ENCODE measurements at regions not wholly inside any gene's neighbourhood (a gene's known extent, or its start where the extent isn't known, plus 50 kb on each side); places are given as distances from the start of the nearest gene placed in this dataset.
"Not testable (repeated sequence)": the region's sequence is repeated elsewhere in the genome, so short reads cannot be mapped to it uniquely, and the experiment has no call there.

DNA sequence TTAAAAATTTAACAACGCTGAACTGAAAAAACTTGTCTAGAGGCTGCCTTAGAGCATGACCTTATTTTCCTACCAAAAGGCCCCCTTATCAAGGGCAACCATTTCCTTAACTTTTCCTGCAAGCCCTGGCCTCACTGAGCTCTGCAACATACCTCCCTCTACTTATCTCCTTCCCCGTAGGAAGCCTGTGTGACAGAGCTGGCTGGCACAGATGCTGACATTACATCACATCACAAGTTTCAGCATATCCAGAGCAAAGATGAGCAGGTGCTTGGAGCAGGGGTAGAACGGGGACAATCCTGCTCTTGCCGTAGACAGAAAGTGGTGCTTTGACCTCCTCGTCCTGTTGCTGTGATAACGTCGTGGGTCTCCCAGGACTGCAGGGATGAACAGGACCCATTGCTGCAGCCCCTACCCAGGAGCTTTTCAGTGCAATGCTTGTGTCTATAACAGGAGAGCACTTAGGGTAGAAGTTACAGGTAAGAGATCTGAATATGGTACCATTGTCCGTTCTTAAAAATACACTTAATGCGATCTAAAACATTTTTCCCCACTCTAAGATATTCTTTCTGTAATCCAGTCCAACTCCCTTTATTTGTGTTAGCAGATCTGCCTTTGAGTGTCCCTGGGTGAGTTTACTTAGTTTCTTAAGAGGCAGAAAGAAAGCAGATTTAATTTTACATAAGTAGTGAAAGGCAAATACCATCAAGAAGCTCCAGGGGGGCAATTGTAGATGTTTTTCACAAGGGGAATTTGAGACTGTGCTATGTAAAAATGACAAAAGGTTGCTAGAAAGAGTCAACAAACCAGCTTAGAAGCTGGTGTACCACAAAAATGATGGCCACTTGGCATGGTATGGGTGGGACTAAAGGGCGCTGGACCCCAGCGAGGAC, 101.9 kb upstream of the EFNA5 start:
- no peak for DNase-seq (ENCODE audit: low read depth)

DNA sequence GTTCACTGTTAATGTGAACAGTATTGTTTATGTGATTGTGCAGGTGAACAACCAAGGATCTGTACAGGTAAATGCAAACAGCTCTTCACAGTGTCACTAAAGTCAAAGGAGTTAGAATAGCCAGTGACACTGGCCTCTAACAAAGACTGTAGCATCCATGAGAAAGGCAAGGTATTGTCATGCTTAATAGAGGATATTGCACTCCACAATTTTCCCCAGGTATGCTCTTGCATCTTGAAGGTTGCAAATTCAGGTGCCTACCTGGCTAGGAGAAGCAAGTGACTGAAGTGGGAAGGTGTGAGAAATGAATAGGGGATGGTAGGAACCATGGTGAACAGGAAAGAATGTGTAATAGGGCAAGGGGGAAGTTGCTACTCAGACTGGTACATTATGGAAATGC, 101.2 kb upstream of the EFNA5 start:
- DNase-seq (ENCODE audit: low read depth) = no peak

DNA sequence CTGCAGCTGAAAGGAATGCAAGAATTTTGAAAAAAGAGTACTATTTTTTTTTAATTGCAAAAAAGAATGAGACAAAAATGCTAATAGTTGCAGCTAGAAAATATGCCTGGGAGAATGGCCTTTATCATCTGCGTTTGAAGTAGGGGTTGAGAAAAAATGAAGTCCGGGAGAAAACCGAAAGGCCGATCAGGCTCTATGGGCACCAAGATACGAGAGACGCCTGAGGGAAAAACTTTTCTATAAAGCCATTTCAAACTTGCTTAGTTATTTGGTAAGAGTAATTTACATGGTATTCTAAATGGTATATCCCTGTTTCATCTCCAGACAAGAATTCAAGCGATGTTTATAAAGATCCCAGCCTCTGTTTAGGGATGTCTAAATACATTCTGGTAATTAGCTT, 99.3 kb upstream of the EFNA5 start:
- DNase-seq (ENCODE audit: low read depth) = no peak

DNA sequence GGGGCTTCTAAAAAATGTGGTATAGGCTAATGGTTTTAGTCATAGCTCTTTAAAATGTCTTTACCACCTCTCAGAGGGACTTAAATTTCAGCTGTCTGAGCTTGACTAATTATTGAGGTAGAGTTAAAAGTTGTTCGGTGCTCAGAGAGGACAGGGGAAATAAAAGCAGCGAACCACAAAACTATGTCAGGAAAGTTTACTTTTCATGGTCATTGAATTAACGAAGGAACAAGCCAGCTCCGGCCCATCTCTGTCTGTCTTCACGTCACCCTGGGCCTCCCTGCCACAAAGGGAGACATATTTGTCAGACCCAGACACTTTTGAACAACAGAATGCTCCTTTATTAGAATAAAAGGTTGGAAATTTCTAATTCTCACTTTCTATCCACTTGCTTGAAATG, 98.8 kb upstream of the EFNA5 start:
- no peak for DNase-seq (ENCODE audit: low read depth)

DNA sequence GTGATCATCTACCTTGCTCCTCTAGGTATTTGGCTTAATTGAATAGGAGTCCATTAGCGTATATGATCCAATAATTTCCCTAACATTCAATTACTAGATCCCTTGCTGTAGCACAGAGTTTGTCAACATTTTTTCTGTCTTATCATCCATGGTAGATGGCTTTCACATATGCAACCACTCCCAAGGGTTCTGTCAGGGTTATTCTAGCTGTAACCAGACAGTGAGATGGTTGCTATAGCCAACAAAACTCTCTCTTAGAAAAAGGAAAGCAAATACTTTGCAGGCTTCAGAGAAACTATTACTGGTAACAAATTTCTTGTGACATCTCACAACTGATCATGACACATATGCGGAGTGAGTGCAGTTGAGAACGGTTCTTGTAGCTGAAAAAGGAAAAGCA, 96.2 kb upstream of the EFNA5 start:
- no peak for DNase-seq (ENCODE audit: low read depth)

DNA sequence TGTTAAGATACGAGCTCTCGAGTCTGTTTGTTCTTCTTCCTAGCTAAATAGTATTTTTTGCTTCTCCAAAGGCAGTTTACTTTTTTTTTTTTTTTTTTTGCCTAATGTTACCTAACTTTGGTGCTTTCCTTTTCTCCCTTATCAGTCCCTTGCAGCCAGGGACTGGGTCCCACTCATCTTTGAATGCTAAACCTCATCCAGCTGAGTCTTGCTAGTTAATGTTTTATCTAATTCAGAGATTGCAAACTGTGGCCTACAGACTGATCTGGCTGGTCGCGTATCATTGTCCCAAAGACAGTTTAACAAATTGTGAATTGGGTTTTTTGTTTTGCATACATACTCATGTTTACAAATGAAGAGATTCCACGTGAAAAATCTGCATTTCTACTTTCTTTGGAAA, 95.7 kb upstream of the EFNA5 start:
- no peak for DNase-seq (ENCODE audit: low read depth)

DNA sequence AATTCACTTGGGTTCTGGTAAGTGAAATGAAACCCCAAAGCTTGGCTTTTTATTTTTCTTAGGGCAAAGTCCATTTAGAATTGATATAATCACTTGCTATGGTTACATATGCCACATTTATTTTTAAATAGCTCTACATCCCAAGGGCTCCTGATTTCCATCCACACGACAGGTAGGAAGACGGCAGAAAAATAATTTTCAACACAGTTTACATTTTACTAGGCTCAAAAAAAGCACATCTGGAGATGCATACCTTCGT, 95.0 kb upstream of the EFNA5 start:
- DNase-seq (ENCODE audit: low read depth) = no peak

DNA sequence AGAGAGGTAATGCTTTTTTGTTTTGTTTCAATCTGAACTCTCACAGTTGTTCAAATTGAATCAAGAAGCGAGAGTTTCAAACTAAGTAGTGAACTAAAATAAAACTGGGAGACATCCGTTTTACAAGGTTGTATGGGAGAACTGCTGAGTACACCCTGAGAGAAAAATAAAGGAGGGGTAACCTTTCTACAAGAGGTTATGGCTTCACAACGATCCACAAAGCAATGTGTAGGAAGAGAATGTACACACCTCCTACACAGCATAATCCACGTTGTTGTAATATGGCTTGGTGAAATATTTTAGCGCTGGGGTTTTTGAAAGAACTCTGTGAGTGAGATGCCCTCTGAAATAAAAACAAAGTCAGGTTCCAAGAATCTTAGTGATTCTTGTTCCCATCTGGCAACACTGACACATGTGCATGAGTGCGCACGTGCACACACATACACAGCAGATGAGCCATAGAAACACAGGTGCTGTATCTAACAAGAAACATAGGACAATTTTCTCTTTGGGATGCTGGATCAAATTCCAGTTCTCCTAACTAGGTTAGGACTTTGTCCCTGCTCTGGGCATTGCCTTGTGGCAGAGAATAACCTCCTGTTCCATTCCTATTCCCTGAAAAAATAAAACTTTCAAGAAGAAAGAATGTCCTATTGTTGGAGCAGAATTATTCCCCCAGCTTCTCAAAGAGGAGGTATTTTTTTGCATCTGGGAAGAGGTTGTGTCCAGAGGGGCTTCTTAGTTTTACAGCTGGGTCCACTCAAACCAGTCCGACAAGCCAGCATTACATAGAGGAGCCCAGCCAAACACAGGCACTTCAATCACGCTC, 94.5 kb upstream of the EFNA5 start:
- no peak for DNase-seq (ENCODE audit: low read depth)

DNA sequence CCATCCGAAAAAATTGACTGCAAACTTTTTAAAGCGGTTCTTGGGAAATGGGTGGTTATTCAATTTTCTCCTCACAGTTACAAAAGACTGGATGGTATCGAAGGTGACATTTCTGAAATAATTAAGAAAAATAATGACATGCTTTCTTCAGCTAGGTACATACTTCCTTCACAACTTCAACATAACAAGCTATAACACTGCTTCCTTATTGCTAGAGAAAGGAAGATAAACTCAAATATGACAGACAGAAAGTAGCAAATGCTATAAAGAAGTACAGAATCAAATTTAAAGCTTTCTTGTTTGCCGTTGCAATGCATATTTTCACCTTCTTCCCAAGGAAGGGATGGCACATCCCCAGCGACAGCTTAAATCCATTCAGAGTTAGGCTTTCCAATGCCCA, 93.5 kb upstream of the EFNA5 start:
- no peak for DNase-seq (ENCODE audit: low read depth)

DNA sequence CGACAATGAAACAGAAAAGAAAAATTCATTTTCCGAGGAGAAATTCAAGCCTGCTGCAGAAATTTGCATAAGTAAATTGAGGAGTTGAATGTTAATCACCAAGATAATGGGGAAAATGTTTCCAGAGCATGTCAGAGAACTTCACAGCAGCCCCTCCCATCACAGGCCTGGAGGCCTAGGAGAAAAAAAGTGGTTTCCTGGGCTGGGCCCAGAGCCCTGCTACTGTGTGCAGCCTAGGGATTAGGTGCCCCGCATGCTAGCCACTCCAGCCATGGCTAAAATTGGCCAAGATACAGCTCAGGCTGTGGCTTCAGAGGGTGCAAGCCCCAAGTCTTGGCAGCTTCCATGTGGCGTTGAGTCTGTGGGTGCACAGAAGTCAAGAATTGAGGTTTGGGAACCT, 82.7 kb upstream of the EFNA5 start:
- DNase-seq (ENCODE audit: low read depth) = no peak

DNA sequence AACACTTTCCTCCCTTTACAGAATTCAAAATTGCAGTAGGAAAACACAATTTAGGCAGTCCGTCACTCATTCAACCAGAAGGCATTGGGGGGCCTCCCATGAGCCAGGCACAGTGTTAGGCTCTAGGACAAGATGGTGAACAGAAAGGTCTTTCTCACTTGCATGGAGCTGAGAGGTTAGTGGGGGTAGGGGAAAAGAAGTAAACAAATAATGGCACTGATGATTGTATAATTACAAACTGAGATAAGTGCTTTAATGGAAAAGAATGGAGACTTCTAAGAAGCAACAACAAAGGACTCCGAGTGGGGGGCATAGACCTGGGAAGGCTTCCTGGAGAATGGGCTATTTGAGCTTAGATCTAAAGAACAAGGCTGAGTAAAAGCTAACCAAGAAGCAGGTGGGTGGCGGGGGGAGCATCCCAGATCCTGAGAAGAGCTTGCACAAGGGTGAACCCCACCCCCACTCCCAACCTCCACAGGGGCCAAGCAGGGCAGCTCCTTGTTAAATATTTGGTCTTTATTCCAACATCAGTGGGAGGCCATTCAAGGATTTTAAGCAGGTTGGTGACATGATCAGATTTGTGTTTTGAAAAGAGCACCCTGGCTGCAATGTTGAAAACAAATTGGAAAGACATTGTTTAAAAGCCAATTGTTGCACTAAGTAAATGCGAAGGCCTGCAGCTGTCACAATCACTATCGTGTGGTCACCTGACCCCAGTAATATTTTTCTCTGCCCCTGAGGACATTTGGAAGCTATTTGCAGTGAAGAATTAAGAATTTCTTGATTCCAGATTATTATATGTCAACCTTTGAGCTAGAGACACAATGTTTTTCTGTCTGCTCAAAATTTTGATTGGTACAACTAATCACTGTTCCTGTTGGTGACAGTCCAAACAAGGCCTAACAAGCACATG, 73.9 kb upstream of the EFNA5 start:
- no peak for DNase-seq (ENCODE audit: low read depth)

DNA sequence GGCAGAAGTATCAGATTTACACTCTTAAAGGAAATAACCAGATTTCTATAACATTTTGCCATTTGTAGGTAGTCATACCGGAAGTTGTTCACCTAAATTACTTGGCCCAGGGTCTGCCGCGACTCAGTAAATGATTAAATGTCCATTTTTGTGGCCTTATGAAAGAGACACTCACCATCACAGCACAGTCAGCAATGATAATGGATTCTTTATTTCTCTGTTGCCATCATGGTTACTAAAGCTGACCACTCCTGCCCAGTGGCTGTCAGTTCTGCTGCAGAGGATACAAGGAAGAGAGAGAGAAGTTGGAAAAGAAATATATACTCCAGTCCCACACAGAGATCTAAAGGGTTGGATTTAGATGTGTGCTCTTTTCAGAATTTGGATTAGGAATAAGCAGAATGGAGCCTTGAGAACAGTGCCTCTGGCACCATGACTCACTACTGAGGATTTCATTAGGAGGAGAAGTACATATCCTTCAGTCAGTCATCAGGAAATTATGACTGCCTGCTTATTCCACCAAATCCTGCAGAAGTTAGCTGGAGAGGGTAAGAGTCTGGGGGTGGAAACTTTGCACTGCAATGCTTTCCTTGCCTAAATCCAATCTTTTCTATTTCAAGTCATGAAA, 72.8 kb upstream of the EFNA5 start:
- DNase-seq (ENCODE audit: low read depth) = no peak

DNA sequence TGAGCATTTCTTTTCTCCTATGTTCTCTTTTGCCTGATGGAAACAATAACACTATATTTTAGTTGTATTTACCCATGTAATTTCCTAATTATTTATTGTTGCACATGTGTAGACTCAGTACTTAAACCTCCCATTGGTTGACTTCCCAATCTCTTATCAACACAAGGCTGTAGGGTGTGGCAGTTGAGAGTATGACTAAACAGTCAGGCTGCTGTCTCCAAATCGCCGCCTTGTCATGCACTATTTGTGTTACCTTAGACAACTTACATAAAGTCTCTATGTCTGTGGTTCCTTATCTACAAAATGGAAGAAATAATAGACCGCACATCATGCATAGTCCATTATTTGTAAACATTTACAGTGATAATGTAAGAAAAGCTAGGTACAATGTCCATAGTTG, 68.9 kb upstream of the EFNA5 start:
- DNase-seq (ENCODE audit: low read depth) = no peak

DNA sequence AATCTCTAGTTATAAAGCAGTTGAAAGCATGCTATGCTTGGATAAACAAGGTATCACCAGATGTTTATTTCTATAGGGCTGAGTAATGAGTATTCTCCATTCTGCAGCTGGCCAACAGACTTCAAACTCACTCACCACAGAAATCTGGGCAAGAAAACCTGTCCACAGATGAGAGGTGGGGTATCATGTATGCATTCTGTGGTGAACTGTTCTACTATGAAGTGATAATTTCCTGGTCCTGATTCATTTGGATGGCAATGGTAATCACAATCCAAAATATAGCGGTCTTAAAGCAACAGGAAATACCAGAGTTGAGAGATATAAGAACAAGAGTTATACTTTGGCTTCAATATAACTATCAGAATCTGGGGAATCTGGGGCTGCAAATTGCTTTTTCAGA, 65.9 kb upstream of the EFNA5 start:
- DNase-seq (ENCODE audit: low read depth) = no peak

DNA sequence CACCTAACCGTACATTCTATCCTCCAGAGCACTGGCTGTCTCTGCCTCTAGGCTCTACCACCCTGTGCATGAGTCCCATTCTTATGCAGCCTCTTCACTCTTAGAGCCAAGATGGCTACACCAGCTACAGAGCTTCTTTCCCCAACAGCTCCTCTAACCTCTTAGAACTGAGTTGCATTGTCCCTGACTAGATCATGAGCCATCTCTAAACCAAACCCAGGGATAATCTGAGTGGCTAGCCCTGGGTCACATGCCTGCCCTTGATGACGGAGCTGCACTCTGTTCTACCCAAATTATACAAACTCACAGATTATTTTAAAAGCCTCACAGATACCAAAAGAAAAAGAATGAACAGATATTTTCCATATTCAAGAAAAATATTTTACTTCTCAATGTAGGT, 65.4 kb upstream of the EFNA5 start:
- not testable (repeated sequence) for DNase-seq (ENCODE audit: low read depth)

DNA sequence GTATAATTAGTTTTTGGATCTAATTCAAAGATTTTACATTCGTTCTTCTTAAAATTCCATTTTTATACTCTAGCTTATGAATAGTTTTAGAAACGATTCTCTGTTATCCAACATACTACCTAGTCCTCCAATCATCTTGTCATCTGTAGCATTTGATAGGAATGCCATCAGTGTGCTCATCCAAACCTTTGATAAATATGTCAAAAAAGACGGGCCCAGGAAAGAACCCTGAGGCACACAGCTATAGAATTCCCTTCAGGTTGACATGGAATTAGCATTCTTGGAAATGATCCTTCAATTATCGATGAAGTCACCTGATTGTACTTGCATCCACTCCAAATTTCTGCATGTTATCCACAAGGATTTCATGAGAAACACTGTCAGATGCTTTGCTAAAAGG, 64.8 kb upstream of the EFNA5 start:
- DNase-seq (ENCODE audit: low read depth) = no peak

DNA sequence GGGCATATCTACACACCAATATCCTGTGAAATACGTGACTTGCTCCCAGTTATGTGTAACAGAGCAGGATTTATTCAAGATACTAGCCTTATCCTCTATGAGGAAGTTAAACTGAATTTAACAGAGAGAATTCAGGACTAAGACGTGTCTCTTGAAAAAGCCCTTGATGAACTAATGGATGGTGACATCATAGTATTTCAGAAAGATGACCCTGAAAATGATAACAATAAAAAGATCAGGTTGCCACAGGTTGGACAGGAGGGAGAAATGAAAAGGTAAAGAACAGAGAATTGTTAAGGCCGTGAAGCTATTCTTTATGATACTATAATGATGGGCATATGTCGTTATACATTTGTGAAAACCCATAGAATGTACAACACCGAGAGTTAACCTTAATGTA, 56.2 kb upstream of the EFNA5 start:
- DNase-seq (ENCODE audit: low read depth) = no peak

DNA sequence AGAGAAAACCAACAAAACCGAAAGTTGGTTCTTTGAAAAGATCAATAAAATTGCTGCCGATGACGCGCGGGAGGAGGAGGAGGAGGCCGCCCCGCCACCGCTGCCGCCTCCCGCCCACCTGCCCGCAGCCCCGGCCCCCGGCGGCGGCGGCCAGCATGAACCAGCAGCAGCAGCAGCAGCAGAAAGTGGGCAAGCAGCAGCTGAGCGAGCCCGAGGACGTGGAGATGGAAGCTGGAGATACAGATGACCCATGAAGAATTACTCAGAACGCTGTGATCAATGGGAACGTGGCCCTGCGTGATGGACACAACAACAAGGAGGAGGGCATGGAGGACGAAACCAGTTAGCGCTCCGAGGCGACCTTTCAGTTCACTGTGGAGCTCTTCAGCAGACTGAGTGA, 53.9 kb upstream of the EFNA5 start:
- DNase-seq (ENCODE audit: low read depth) = no peak

DNA sequence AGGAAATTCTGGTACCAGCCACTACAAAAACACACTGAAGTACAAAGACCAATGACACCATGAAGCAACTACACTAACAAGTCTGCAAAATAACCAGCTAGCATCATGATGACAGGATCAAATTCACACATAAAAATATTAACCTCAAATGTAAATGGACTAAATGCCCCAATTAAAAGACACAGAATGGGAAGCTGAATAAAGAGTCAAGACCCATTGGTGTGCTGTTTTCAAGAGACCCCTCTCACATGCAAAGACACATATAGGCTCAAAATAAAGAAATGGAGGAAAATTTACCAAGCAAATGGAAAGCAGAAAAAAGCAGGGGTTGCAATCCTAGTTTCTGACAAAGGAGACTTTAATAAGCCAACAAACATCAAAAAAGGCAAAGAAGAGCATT, 50.5 kb upstream of the EFNA5 start:
- not testable (repeated sequence) for DNase-seq (ENCODE audit: low read depth)

Data from HS-27A (cell line).